Suprapubic skin (tissue), 3 donors: ENCODE measurements at regions not wholly inside any gene's neighbourhood (a gene's known extent, or its start where the extent isn't known, plus 50 kb on each side); places are given as distances from the start of the nearest gene placed in this dataset.

Experiments used
- EP300 ChIP-seq: sonication (generic); formaldehyde crosslinking; IDR thresholded peaks from one replicate; pipeline ENCODE4 v1.6.1; 2017; ENCODE audit warnings: antibody characterized with exemption
- TF ChIP-seq, protein P1 (sequence below), 2 donors: fragments of 200-600 bp in 1 of 2; fragments of 450-650 bp in 1 of 2; sonication (generic) in 1 of 2; IDR thresholded peaks; one replicate each; pipeline ENCODE4 v1.5.1; 2016 to 2019; ENCODE audit warnings: antibody characterized with exemption in 2 of 2, mild to moderate bottlenecking in 1 of 2, moderate library complexity in 1 of 2

DNA sequence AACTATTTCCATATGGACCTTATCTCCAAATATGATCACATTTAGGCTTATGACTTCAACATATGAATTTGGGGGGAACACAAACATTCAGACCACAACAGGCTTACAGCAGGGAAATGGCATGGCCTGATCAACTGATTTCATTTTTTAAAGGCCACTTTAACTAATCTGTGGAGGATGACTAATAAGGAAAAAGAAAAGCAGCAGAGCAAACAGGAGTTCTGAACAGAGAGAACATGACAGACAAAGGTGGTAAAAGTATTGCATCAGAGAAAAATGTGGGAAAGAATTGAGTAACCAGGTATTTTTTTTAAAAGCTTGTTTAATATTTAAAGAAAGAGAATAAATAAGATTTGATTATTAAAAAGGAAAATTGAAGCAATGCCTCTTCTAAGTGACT, 366.1 kb upstream of the TMPO start:
- TF ChIP-seq, protein P1, sequence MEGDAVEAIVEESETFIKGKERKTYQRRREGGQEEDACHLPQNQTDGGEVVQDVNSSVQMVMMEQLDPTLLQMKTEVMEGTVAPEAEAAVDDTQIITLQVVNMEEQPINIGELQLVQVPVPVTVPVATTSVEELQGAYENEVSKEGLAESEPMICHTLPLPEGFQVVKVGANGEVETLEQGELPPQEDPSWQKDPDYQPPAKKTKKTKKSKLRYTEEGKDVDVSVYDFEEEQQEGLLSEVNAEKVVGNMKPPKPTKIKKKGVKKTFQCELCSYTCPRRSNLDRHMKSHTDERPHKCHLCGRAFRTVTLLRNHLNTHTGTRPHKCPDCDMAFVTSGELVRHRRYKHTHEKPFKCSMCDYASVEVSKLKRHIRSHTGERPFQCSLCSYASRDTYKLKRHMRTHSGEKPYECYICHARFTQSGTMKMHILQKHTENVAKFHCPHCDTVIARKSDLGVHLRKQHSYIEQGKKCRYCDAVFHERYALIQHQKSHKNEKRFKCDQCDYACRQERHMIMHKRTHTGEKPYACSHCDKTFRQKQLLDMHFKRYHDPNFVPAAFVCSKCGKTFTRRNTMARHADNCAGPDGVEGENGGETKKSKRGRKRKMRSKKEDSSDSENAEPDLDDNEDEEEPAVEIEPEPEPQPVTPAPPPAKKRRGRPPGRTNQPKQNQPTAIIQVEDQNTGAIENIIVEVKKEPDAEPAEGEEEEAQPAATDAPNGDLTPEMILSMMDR (IDR thresholded peaks at IDR 0.05): no peak
- no peak for TF ChIP-seq EP300
